H9 (cell line): ENCODE measurements at regions not wholly inside any gene's neighbourhood (a gene's known extent, or its start where the extent isn't known, plus 50 kb on each side); places are given as distances from the start of the nearest gene placed in this dataset.

Experiments
- DNase-seq: peaks from one replicate; pipeline ENCODE4 v3.0.0-alpha.2; 2017
- H2AFZ ChIP-seq: one replicate; pipeline ENCODE4 v1.6.1; 2013; ENCODE audit warnings: mild to moderate bottlenecking, low read length, control low read depth, moderate library complexity
- H2AK5ac ChIP-seq: 2 replicates; pipeline ENCODE4 v1.6.1; 2013; ENCODE audit warnings: low read length, control low read depth, mixed read lengths; ENCODE audit not compliant: insufficient read length
- H2BK120ac ChIP-seq: one replicate; pipeline ENCODE4 v1.6.1; 2013; ENCODE audit warnings: low read depth, mild to moderate bottlenecking, low read length, control low read depth, inconsistent platforms; ENCODE audit not compliant: poor library complexity, severe bottlenecking
- H2BK12ac ChIP-seq: 2 replicates; pipeline ENCODE4 v1.6.1; 2013; ENCODE audit warnings: low read length, control low read depth, mixed read lengths, low read depth; ENCODE audit not compliant: insufficient read length
- H2BK15ac ChIP-seq: 2 replicates; pipeline ENCODE4 v1.6.1; 2013; ENCODE audit warnings: low read depth, low read length, control low read depth
- H2BK20ac ChIP-seq: one replicate; pipeline ENCODE4 v1.6.1; 2013; ENCODE audit warnings: low read depth, mild to moderate bottlenecking, low read length, control low read depth, inconsistent platforms; ENCODE audit not compliant: poor library complexity, severe bottlenecking
- H2BK5ac ChIP-seq: 2 replicates; pipeline ENCODE4 v1.6.1; 2013; ENCODE audit warnings: low read length, control low read depth, mixed read lengths; ENCODE audit not compliant: insufficient read length
- H3K14ac ChIP-seq: 2 replicates; pipeline ENCODE4 v1.6.1; 2013; ENCODE audit warnings: low read length, control low read depth; ENCODE audit not compliant: insufficient read depth
- H3K18ac ChIP-seq: 2 replicates; pipeline ENCODE4 v1.6.1; 2013; ENCODE audit warnings: low read depth, mild to moderate bottlenecking, mixed read lengths, low read length, control low read depth; ENCODE audit not compliant: insufficient read length
- H3K23ac ChIP-seq: 2 replicates; pipeline ENCODE4 v1.6.1; 2013; ENCODE audit warnings: low read length, control low read depth, mixed read lengths, low read depth; ENCODE audit not compliant: insufficient read length
- H3K23me2 ChIP-seq: 2 replicates; pipeline ENCODE4 v1.6.1; 2013; ENCODE audit warnings: low read depth, mild to moderate bottlenecking, mixed read lengths, low read length, control low read depth; ENCODE audit not compliant: insufficient read length, poor library complexity, severe bottlenecking
- H3K27ac ChIP-seq: 2 replicates; pipeline ENCODE4 v1.5.1; 2013; ENCODE audit warnings: low read length, control low read depth, mixed read lengths, low read depth; ENCODE audit not compliant: insufficient read length
- H3K27me3 ChIP-seq: 2 replicates; pipeline ENCODE4 v1.6.1; 2013; ENCODE audit warnings: low read length, control low read depth, inconsistent platforms; ENCODE audit not compliant: insufficient read depth
- H3K4ac ChIP-seq: 2 replicates; pipeline ENCODE4 v1.6.1; 2013; ENCODE audit warnings: low read depth, mild to moderate bottlenecking, control low read depth, inconsistent platforms, low read length, moderate library complexity
- H3K4me1 ChIP-seq: 2 replicates; pipeline ENCODE4 v1.6.1; 2013; ENCODE audit warnings: low read length, control low read depth, inconsistent platforms; ENCODE audit not compliant: insufficient read depth
- H3K4me2 ChIP-seq: 2 replicates; pipeline ENCODE4 v1.6.1; 2013; ENCODE audit warnings: low read length, control low read depth, mixed read lengths; ENCODE audit not compliant: insufficient read length, insufficient read depth
- H3K56ac ChIP-seq: 2 replicates; pipeline ENCODE4 v1.6.1; 2013; ENCODE audit warnings: low read depth, mild to moderate bottlenecking, mixed read lengths, low read length, control low read depth; ENCODE audit not compliant: insufficient read length
- H3K79me1 ChIP-seq: 2 replicates; pipeline ENCODE4 v1.6.1; 2013; ENCODE audit warnings: low read depth, mild to moderate bottlenecking, moderate library complexity, low read length, control low read depth, inconsistent platforms; ENCODE audit not compliant: insufficient read depth, poor library complexity, severe bottlenecking
- H3K79me2 ChIP-seq: 2 replicates; pipeline ENCODE4 v1.6.1; 2013; ENCODE audit warnings: low read length, control low read depth, inconsistent platforms; ENCODE audit not compliant: insufficient read depth
- H3K9ac ChIP-seq: 2 replicates; pipeline ENCODE4 v1.6.1; 2013; ENCODE audit warnings: low read length, control low read depth, mixed read lengths; ENCODE audit not compliant: insufficient read length; ENCODE audit errors: extremely low read depth
- H3K9me3 ChIP-seq: one replicate; pipeline ENCODE4 v1.6.1; 2013; ENCODE audit warnings: low read depth, low read length, inconsistent platforms; ENCODE audit not compliant: control insufficient read depth
- H3T11ph ChIP-seq: one replicate; pipeline ENCODE4 v1.6.1; 2013; ENCODE audit warnings: mild to moderate bottlenecking, low read length, control low read depth, inconsistent platforms
- H4K20me1 ChIP-seq: one replicate; pipeline ENCODE4 v1.6.1; 2013; ENCODE audit not compliant: control insufficient read depth, insufficient read length, insufficient read depth
- H4K5ac ChIP-seq: 2 replicates; pipeline ENCODE4 v1.6.1; 2013; ENCODE audit warnings: low read depth, mild to moderate bottlenecking, mixed read lengths, low read length, control low read depth; ENCODE audit not compliant: insufficient read length
- H4K8ac ChIP-seq: replicated peaks from 2 replicates; pipeline ENCODE4 v1.6.1; 2013; ENCODE audit warnings: low read length, control low read depth, mixed read lengths, low read depth; ENCODE audit not compliant: insufficient read length
- H4K91ac ChIP-seq: 2 replicates; pipeline ENCODE4 v1.6.1; 2013; ENCODE audit warnings: low read depth, mild to moderate bottlenecking, moderate library complexity, mixed read lengths, low read length, control low read depth; ENCODE audit not compliant: insufficient read length
- H3K27ac Mint-ChIP-seq, 3 experiments: 2 replicates in 2 of 3; 3 replicates in 1 of 3; pipeline ENCODE4 v1.8.0; 2020 to 2021; ENCODE audit warnings: mixed read lengths in 3 of 3, mild to moderate bottlenecking in 1 of 3, moderate library complexity in 1 of 3
- H3K27me3 Mint-ChIP-seq: 2 replicates; pipeline ENCODE4 v1.8.0; 2021; ENCODE audit warnings: low read depth, mild to moderate bottlenecking, moderate library complexity, mixed read lengths
- H3K36me3 Mint-ChIP-seq, 3 experiments: 2 replicates in 2 of 3; 3 replicates in 1 of 3; pipeline ENCODE4 v1.8.0; 2020 to 2021; ENCODE audit warnings: low read depth in 3 of 3, mixed read lengths in 3 of 3; ENCODE audit not compliant: insufficient read depth in 1 of 3
- H3K4me1 Mint-ChIP-seq, 2 experiments: 2 replicates each; pipeline ENCODE4 v1.8.0; 2020; ENCODE audit warnings: mixed read lengths in 2 of 2
- H3K4me3 Mint-ChIP-seq, 2 experiments: 2 replicates in 1 of 2; 3 replicates in 1 of 2; pipeline ENCODE4 v1.8.0; 2020 to 2021; ENCODE audit warnings: mild to moderate bottlenecking in 2 of 2, mixed read lengths in 2 of 2, moderate library complexity in 1 of 2
- H3K9me3 Mint-ChIP-seq, 2 experiments: 2 replicates in 1 of 2; 3 replicates in 1 of 2; pipeline ENCODE4 v1.8.0; 2020; ENCODE audit warnings: mild to moderate bottlenecking in 2 of 2, mixed read lengths in 2 of 2, moderate library complexity in 1 of 2
- WGBS: extraction: QIAGEN DNeasy Blood & Tissue Kit; methylation state at CpG from one replicate; pipeline ENCODE4 v1.1.7; 2013; ENCODE audit warnings: missing lambda C conversion rate, low lambda C conversion rate, mixed read lengths; ENCODE audit not compliant: insufficient read length; ENCODE audit errors: extremely low coverage; 5-methylcytosine and 5-hydroxymethylcytosine counted together
- TF ChIP-seq, protein P1 (sequence below): fragments of 200-600 bp; sonication (generic); conservative IDR thresholded peaks from 3 replicates; pipeline ENCODE4 v1.8.0; 2021; ENCODE audit warnings: antibody characterized with exemption, mild to moderate bottlenecking

DNA sequence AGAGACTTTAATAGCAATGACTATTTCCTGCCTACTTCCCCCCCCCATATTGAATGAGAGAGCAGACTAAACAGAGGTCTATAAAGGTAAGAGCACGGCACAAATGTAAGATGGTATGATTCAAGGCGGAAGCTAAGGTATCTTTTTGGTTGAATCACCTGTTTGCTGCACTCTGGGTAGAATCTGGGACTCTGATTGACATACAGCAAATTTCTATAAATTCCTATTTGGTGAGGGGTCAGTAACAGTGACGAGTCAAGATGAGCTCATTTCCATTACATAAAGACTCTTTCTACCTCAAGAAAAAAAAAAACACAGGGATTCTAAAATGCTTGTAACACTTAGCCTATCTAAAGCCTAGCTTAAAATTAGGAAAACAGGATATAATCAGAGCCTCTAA lies 297.3 kb downstream of the TNS1 start:
- no peaks in the 10 kb centered on the region; a peak in 1 of 7 replicates for H3K36me3 Mint-ChIP-seq

More for the DNA sequence above, 297.3 kb downstream of the TNS1 start:
- peak overlapping the region in 1 of 3 experiments; percentile 32; a peak in 1 of 7 replicates for H3K27ac Mint-ChIP-seq
- no peak overlapping the region for H2BK120ac ChIP-seq
- no peak overlapping the region for H3K4ac ChIP-seq
- no peak overlapping the region for H2BK15ac ChIP-seq
- H2BK20ac ChIP-seq: no peak overlapping the region
- H3K23ac ChIP-seq: no peak overlapping the region
- no peak overlapping the region for H2AK5ac ChIP-seq
- no peak overlapping the region for H2BK5ac ChIP-seq
- H3K4me2 ChIP-seq: no peak overlapping the region
- no CpG with 5 or more reads among the region's 3 CpGs for WGBS
- no peak overlapping the region for H3K4me3 Mint-ChIP-seq
- no peak overlapping the region for H3K14ac ChIP-seq
- H4K8ac ChIP-seq: no peak overlapping the region
- H3K79me2 ChIP-seq: no peaks in the 10 kb centered on the region
- no peaks in the 10 kb centered on the region for H3K4me1 ChIP-seq
- TF ChIP-seq, protein P1, sequence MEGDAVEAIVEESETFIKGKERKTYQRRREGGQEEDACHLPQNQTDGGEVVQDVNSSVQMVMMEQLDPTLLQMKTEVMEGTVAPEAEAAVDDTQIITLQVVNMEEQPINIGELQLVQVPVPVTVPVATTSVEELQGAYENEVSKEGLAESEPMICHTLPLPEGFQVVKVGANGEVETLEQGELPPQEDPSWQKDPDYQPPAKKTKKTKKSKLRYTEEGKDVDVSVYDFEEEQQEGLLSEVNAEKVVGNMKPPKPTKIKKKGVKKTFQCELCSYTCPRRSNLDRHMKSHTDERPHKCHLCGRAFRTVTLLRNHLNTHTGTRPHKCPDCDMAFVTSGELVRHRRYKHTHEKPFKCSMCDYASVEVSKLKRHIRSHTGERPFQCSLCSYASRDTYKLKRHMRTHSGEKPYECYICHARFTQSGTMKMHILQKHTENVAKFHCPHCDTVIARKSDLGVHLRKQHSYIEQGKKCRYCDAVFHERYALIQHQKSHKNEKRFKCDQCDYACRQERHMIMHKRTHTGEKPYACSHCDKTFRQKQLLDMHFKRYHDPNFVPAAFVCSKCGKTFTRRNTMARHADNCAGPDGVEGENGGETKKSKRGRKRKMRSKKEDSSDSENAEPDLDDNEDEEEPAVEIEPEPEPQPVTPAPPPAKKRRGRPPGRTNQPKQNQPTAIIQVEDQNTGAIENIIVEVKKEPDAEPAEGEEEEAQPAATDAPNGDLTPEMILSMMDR: no peak
- H3K27ac ChIP-seq: no peak overlapping the region
- no peak overlapping the region for H2AFZ ChIP-seq
- no peaks in the 10 kb centered on the region for H3K27me3 ChIP-seq
- H3K23me2 ChIP-seq: no peaks in the 10 kb centered on the region
- H3K79me1 ChIP-seq: no peaks in the 10 kb centered on the region
- no peak overlapping the region for H3K9ac ChIP-seq
- no peaks in the 10 kb centered on the region for H3K9me3 Mint-ChIP-seq
- H4K20me1 ChIP-seq: no peaks in the 10 kb centered on the region
- no peak overlapping the region for H3K56ac ChIP-seq
- H4K91ac ChIP-seq: no peak overlapping the region
- peaks cover 3 to 4% of the 10 kb centered on the region in 2 experiments; a peak in 2 of 4 replicates for H3K4me1 Mint-ChIP-seq
- H4K5ac ChIP-seq: no peak overlapping the region
- H3K18ac ChIP-seq: no peak overlapping the region
- no peak overlapping the region for H2BK12ac ChIP-seq
- no peak for DNase-seq
- H3K9me3 ChIP-seq: no peaks in the 10 kb centered on the region
- no peak overlapping the region for H3T11ph ChIP-seq
- peaks cover 8% of the 10 kb centered on the region for H3K27me3 Mint-ChIP-seq
